SK-N-MC (cell line): ENCODE measurements at regions not wholly inside any gene's neighbourhood (a gene's known extent, or its start where the extent isn't known, plus 50 kb on each side); places are given as distances from the start of the nearest gene placed in this dataset.

Source experiments
- EZH2 ChIP-seq: fragments of 200-600 bp; sonication (generic); IDR thresholded peaks from one replicate; pipeline ENCODE4 v1.6.1; 2017; ENCODE audit warnings: antibody characterized with exemption
- FOXP2 ChIP-seq: optimal IDR thresholded peaks from 2 replicates; pipeline ENCODE3; 2011; ENCODE audit warnings: mild to moderate bottlenecking, moderate library complexity; ENCODE audit not compliant: insufficient read depth; ENCODE audit errors: extremely low read length, control extremely low read depth
- POLR2AphosphoS5 ChIP-seq: IDR thresholded peaks from 2 replicates; pipeline ENCODE4 v1.6.1; 2012; ENCODE audit warnings: mild to moderate bottlenecking, low read depth, low read length, borderline replicate concordance

- TF ChIP-seq POLR2AphosphoS5 (no peak), EZH2 (no peak), FOXP2 (no peak)
These were observed 51.6 kb upstream of the TAB2 start for GRCh38 chr6:149265945-149266344.
